Astrocyte of the spinal cord (primary cell): ENCODE measurements at regions not wholly inside any gene's neighbourhood (a gene's known extent, or its start where the extent isn't known, plus 50 kb on each side); places are given as distances from the start of the nearest gene placed in this dataset.

Experiments
- DNase-seq: peaks from one replicate; pipeline ENCODE4 v3.0.0; 2011; ENCODE audit warnings: low read depth, low spot score
- H3K4me3 ChIP-seq: 2 replicates; pipeline ENCODE4 v1.5.1; 2011; ENCODE audit warnings: low read depth, mild to moderate bottlenecking, low read length, moderate library complexity
- CTCF ChIP-seq: IDR thresholded peaks from 2 replicates; pipeline ENCODE4 v1.5.1; 2012; ENCODE audit warnings: low read depth, mild to moderate bottlenecking, low read length, inconsistent platforms
- in situ Hi-C: cut with HindIII; loops from 2 replicates; pipeline ENCODE4 v1.10.0; 2017; ENCODE audit warnings: low sequenced_read_pairs

GRCh38 chr3:64829331-64829730 is 141.5 kb upstream of the ADAMTS9 start:
- TF ChIP-seq CTCF = no peak
- in situ Hi-C loops = no loop called here
- no peak overlapping the region for H3K4me3 ChIP-seq
- no peak for DNase-seq

DNA sequence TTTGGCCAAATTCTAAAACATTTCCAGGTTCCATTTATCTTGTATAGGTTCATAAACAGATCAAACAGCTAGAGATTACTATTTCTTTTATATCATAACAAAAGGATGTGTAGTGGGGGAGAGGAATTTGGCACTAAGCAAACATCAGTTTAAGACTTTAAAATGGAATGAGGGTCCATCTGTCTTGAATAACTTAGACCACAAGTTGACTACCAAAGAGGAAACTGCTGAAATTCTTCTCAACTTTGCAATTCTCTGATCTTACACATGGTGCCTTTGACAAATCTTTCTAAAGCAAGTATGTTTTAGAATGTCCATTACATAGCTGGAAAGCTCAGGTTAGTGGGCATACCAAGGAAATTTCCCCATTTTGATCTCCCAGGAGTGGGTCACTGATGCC is 140.5 kb upstream of the ADAMTS9 start:
- H3K4me3 ChIP-seq = no peak overlapping the region
- no peak for DNase-seq
- TF ChIP-seq CTCF = no peak
- in situ Hi-C loops = no loop called here

- in situ Hi-C loops = no loop called here
- TF ChIP-seq CTCF = no peak
- no peak for DNase-seq
- H3K4me3 ChIP-seq = no peak overlapping the region
Observed at GRCh38 chr3:64827431-64827830, 139.6 kb upstream of the ADAMTS9 start.

- no peak for DNase-seq
Observed at GRCh38 chr3:64827019-64827418, 139.2 kb upstream of the ADAMTS9 start.

DNA sequence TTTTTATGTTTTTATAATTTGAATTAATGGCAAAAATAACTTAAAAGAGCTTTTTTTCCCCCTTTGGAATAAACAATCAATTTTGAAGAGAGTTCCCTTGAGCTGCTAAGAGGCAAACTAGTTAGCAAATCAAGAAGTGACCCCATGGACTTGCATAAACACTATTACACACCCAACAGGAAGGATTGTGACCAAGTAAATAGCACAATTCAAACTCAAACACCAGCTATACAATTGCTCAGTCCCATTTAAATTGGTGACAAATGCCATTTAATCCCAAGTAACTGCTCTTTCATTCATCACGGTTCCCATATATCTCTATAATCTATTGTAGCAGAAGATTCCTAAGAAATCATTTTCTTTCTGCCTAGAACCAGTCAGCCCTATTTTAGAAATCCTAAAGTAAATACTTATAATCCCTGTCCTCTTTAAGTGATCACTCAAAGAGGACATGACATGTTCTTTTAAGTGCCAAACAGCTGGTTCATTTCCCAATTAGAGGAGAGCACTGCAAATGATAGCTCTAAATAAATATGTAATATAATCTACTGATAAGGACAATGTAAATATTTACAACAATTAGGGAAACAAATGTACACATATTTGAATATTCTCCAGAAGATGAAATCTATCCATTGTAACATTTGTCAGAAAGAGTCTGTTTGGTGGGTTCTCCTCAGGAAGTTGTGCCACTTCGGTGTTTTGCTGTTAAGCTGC is 137.8 kb upstream of the ADAMTS9 start:
- in situ Hi-C loops = no loop called here
- H3K4me3 ChIP-seq = no peak overlapping the region
- DNase-seq = no peak
- TF ChIP-seq CTCF = no peak

More at GRCh38 chr3:64827019-64827418, 139.2 kb upstream of the ADAMTS9 start:
- in situ Hi-C loops = no loop called here
- H3K4me3 ChIP-seq = no peak overlapping the region
- no peak for TF ChIP-seq CTCF

GRCh38 chr3:64824394-64824909 is 136.7 kb upstream of the ADAMTS9 start:
- DNase-seq = no peak

More at GRCh38 chr3:64824394-64824909, 136.7 kb upstream of the ADAMTS9 start:
- in situ Hi-C loops = no loop called here
- H3K4me3 ChIP-seq = no peak overlapping the region
- no peak for TF ChIP-seq CTCF
